ENCODE measurements at regions not wholly inside any gene's neighbourhood (a gene's known extent, or its start where the extent isn't known, plus 50 kb on each side); places are given as distances from the start of the nearest gene placed in this dataset.
"Not testable (repeated sequence)": the region's sequence is repeated elsewhere in the genome, so short reads cannot be mapped to it uniquely, and the experiment has no call there.

- ATAC-seq (ENCODE audit: low read depth): no peak
- Mint-ChIP-seq H3K36me3 (ENCODE audit: low read depth) (no peaks in the 10 kb centered on the region), H3K4me1 (peaks cover 22% of the 10 kb centered on the region), H3K27ac (no peak overlapping the region), H3K9me3 (peaks cover 3% of the 10 kb centered on the region), H3K4me3 (no peak overlapping the region), H3K27me3 (peaks cover 6% of the 10 kb centered on the region)
- ChIA-PET POLR2A (no interaction called here), CTCF (no interaction called here)
- intact Hi-C loops (cut with micrococcal nuclease): no loop called here
- no peak for DNase-seq
- no peak for TF ChIP-seq CTCF (IDR thresholded peaks at IDR 0.05)
Measured at GRCh38 chr10:5576780-5577624, 52.2 kb downstream of the CALML3 start.

GRCh38 chr10:5580038-5580428 is 55.3 kb downstream of the CALML3 start:
- H3K9me3 Mint-ChIP-seq; H3K36me3 Mint-ChIP-seq (ENCODE audit: low read depth); DNase-seq; POLR2A ChIA-PET; H3K27me3 Mint-ChIP-seq; H3K4me3 Mint-ChIP-seq; H3K27ac Mint-ChIP-seq; ATAC-seq (ENCODE audit: low read depth): not testable (repeated sequence)
- intact Hi-C loops (cut with micrococcal nuclease): loop anchor here (5.0 kb wide), 1 partner anchor 43 kb away; no protein-coding TSS in a partner anchor
- peaks cover 51% of the 10 kb centered on the region for H3K4me1 Mint-ChIP-seq
- CTCF ChIA-PET: interaction anchor here (2.8 kb wide), 1 partner anchor 42 kb away, joined by 16 read pairs; no protein-coding TSS in a partner anchor

- no peaks in the 10 kb centered on the region for H3K36me3 Mint-ChIP-seq (ENCODE audit: low read depth)
- peak overlapping the region; percentile 58 for H3K4me3 Mint-ChIP-seq
- peaks cover 3% of the 10 kb centered on the region for H3K9me3 Mint-ChIP-seq
- intact Hi-C loops (cut with micrococcal nuclease): loop anchor here (1.0 to 5.0 kb wide), 4 partner anchors 41 to 139 kb away; no protein-coding TSS in a partner anchor
- H3K27me3 Mint-ChIP-seq: peaks cover 7% of the 10 kb centered on the region
- POLR2A ChIA-PET: interaction anchor here (0.6 to 3.8 kb wide), 5 partner anchors 28 to 1461 kb away, joined by 3 to 21 read pairs (median 6); no protein-coding TSS in a partner anchor
- peak; percentile 56 for ATAC-seq (ENCODE audit: low read depth)
- H3K27ac Mint-ChIP-seq: peak overlapping the region; percentile 71
- CTCF ChIA-PET: interaction anchor here (1.0 to 2.8 kb wide), 2 partner anchors 25 to 41 kb away, joined by 3 to 16 read pairs; no protein-coding TSS in a partner anchor
- DNase-seq: no peak
- TF ChIP-seq CTCF (IDR thresholded peaks at IDR 0.05): no peak
- peaks cover 50% of the 10 kb centered on the region for H3K4me1 Mint-ChIP-seq
Measured at GRCh38 chr10:5581670-5582566, 57.2 kb downstream of the CALML3 start.

GRCh38 chr10:5582736-5583135 is 58.0 kb downstream of the CALML3 start:
- Mint-ChIP-seq H3K27ac (peak overlapping the region; percentile 71), H3K36me3 (ENCODE audit: low read depth) (no peaks in the 10 kb centered on the region), H3K4me3 (peak overlapping the region; percentile 58), H3K9me3 (peaks cover 3% of the 10 kb centered on the region), H3K27me3 (peaks cover 7% of the 10 kb centered on the region), H3K4me1 (peaks cover 50% of the 10 kb centered on the region)
- ChIA-PET POLR2A (interaction anchor here (0.5 to 3.8 kb wide), 6 partner anchors 28 to 1462 kb away, joined by 3 to 21 read pairs (median 6); no protein-coding TSS in a partner anchor), CTCF (interaction anchor here (1.0 to 2.8 kb wide), 3 partner anchors 24 to 135 kb away, joined by 3 to 16 read pairs (median 3); no protein-coding TSS in a partner anchor)
- TF ChIP-seq CTCF (IDR thresholded peaks at IDR 0.05): no peak
- ATAC-seq (ENCODE audit: low read depth): peak; percentile 65
- DNase-seq: peak; percentile 37
- intact Hi-C loops (cut with micrococcal nuclease): loop anchor here (2.0 to 5.0 kb wide), 3 partner anchors 40 to 140 kb away; no protein-coding TSS in a partner anchor

GRCh38 chr10:5583525-5584175 is 58.9 kb downstream of the CALML3 start:
- peaks cover 11% of the 10 kb centered on the region for H3K27me3 Mint-ChIP-seq
- intact Hi-C loops (cut with micrococcal nuclease): loop anchor here (2.0 to 5.0 kb wide), 3 partner anchors 39 to 141 kb away; no protein-coding TSS in a partner anchor
- no peaks in the 10 kb centered on the region for H3K36me3 Mint-ChIP-seq (ENCODE audit: low read depth)
- ATAC-seq (ENCODE audit: low read depth) (peak; percentile 45), DNase-seq (no peak)
- peaks cover 50% of the 10 kb centered on the region for H3K4me1 Mint-ChIP-seq
- H3K4me3 Mint-ChIP-seq: peak overlapping the region; percentile 58
- ChIA-PET POLR2A (interaction anchor here (0.6 to 3.8 kb wide), 4 partner anchors 17 to 137 kb away, joined by 3 to 21 read pairs (median 4); no protein-coding TSS in a partner anchor), CTCF (interaction anchor here (1.0 to 2.6 kb wide), 2 partner anchors 40 to 134 kb away, joined by 3 to 19 read pairs; no protein-coding TSS in a partner anchor)
- TF ChIP-seq CTCF (IDR thresholded peaks at IDR 0.05): no peak
- peak overlapping the region; percentile 41 for H3K27ac Mint-ChIP-seq
- peaks cover 3% of the 10 kb centered on the region for H3K9me3 Mint-ChIP-seq

All from activated B cell treated with CpG ODN at 0.5 μM for 24 hours (primary cell).